ENCODE measurements at regions not wholly inside any gene's neighbourhood (a gene's known extent, or its start where the extent isn't known, plus 50 kb on each side); places are given as distances from the start of the nearest gene placed in this dataset.

- intact Hi-C loops (cut with DNase I): no loop called here
These were observed 676.9 kb downstream of the BRD1 start for GRCh38 chr22:49150801-49151221.

GRCh38 chr22:49149721-49150608 lies 677.7 kb downstream of the BRD1 start:
- Histone ChIP-seq H3K4me1 (no peaks in the 10 kb centered on the region), H3K9me3 (no peaks in the 10 kb centered on the region), H3K4me3 (no peak overlapping the region), H3K36me3 (no peaks in the 10 kb centered on the region), H3K27ac (no peak overlapping the region), H3K27me3 (peaks cover 0 to 30% (median 3%) of the 10 kb centered on the region in 3 donors)
- DNase-seq: no peak
- intact Hi-C loops (cut with DNase I): no loop called here
- WGBS, 2 donors: 69 to 84% methylated on average over 17 to 18 of the region's 18 CpGs
- TF ChIP-seq EP300 (IDR thresholded peaks at IDR 0.05) (no peak), POLR2AphosphoS5 (IDR thresholded peaks at IDR 0.05) (no peak), POLR2A (IDR thresholded peaks at IDR 0.05) (no peak), CTCF (IDR thresholded peaks at IDR 0.05) (no peak)

More at GRCh38 chr22:49150801-49151221, 676.9 kb downstream of the BRD1 start:
- 81 to 90% methylated on average over 18 of the region's 18 CpGs for WGBS, 2 donors
- TF ChIP-seq CTCF (IDR thresholded peaks at IDR 0.05) (no peak), POLR2AphosphoS5 (IDR thresholded peaks at IDR 0.05) (no peak), POLR2A (IDR thresholded peaks at IDR 0.05) (no peak)
- Histone ChIP-seq H3K36me3 (no peaks in the 10 kb centered on the region), H3K27ac (no peak overlapping the region), H3K4me1 (no peaks in the 10 kb centered on the region), H3K27me3 (peaks cover 0 to 30% (median 3%) of the 10 kb centered on the region in 3 donors), H3K9me3 (no peaks in the 10 kb centered on the region), H3K4me3 (no peak overlapping the region)
- no peak for DNase-seq

DNA sequence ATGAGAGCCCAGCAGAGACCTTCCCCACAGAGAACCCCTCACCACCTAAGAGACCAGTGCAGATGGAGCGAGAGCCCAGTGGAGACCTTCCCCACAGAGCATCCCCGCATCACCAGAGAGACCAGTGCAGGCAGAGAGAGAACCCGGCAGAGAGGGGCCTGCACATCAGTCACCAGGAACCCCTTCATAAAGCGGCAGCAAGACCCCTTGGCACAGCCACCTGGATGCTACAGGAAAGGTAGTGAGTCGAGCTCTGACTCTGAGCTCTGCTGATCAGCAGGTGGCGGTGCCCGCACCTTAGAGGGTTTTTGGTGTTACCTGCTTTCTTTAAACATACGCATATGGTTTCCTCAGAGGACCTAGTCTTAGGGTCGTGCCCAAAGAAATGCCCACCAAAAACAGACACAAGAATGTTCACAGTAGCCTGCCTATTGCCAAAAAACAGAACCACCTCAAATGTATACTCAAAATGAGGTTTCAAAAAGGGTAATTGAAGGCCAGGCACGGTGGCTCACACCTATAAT lies 678.7 kb downstream of the BRD1 start:
- DNase-seq: no peak
- no peak overlapping the region for H3K27ac ChIP-seq
- H3K27me3 ChIP-seq: peaks cover 0 to 30% (median under 1%) of the 10 kb centered on the region in 3 donors
- no peaks in the 10 kb centered on the region for H3K36me3 ChIP-seq
- intact Hi-C loops (cut with DNase I): no loop called here
- no peak overlapping the region for H3K4me3 ChIP-seq
- no peaks in the 10 kb centered on the region for H3K4me1 ChIP-seq
- TF ChIP-seq POLR2AphosphoS5 (IDR thresholded peaks at IDR 0.05): no peak
- no peak for TF ChIP-seq EP300 (IDR thresholded peaks at IDR 0.05)
- TF ChIP-seq POLR2A (IDR thresholded peaks at IDR 0.05): no peak
- TF ChIP-seq CTCF (IDR thresholded peaks at IDR 0.05): no peak
- 69 to 71% methylated on average over 10 of the region's 10 CpGs for WGBS, 2 donors
- no peaks in the 10 kb centered on the region for H3K9me3 ChIP-seq

DNA sequence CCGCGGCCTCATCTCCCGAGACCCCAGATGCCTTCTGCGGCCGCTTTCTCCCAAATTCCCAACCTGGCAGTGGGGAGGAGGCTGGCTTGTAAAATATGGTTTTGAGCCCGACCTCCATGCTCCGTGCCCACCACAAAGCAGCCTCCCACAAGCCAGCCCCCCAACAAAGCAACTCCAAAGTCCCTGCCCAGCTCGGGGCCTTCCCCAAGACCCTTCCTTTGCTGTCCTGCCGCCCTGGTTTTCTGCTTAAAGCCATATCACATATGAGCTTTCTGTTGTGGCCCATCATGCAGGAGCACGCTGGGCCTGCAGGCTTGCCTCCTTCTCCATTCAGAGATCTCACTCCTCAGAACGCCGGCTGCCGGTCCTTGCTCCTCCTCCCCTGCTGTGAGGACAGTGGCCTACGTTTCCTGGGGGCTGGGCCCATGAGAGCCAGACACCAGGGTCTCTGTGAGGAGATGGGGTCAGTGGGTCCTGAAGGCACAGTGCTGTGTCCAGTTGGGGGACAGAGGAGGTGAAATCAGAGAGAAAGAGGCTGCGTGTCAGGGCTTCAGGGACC lies 680.0 kb downstream of the BRD1 start:
- TF ChIP-seq EP300 (IDR thresholded peaks at IDR 0.05) (no peak), CTCF (IDR thresholded peaks at IDR 0.05) (no peak), POLR2A (IDR thresholded peaks at IDR 0.05) (no peak), POLR2AphosphoS5 (IDR thresholded peaks at IDR 0.05) (no peak)
- no peaks in the 10 kb centered on the region for H3K36me3 ChIP-seq
- no peak overlapping the region for H3K27ac ChIP-seq
- peaks cover 0 to 26% (median 0%) of the 10 kb centered on the region in 3 donors for H3K27me3 ChIP-seq
- no peak for DNase-seq
- no peaks in the 10 kb centered on the region for H3K4me1 ChIP-seq
- intact Hi-C loops (cut with DNase I): no loop called here
- H3K4me3 ChIP-seq: no peak overlapping the region
- WGBS, 2 donors: 78 to 84% methylated on average over 15 of the region's 15 CpGs
- H3K9me3 ChIP-seq: no peaks in the 10 kb centered on the region
